ENCODE measurements at regions not wholly inside any gene's neighbourhood (a gene's known extent, or its start where the extent isn't known, plus 50 kb on each side); places are given as distances from the start of the nearest gene placed in this dataset.
A peak's percentile ranks its signal among the peaks of the same experiment; 100 is the strongest.

- no peak overlapping the region for H3K27ac ChIP-seq (ENCODE audit: insufficient read depth, low read depth, low read length)
- H3K27me3 ChIP-seq (ENCODE audit: control insufficient read depth in 2 of 2, insufficient read depth in 2 of 2, low read length in 2 of 2): peaks cover 0 to 11% of the 10 kb centered on the region in 2 experiments
- H3K9me1 ChIP-seq (replicated peaks; ENCODE audit: control insufficient read depth, extremely low read depth, insufficient read depth, low read length): no peaks in the 10 kb centered on the region
- no peaks in the 10 kb centered on the region for H3K9me3 ChIP-seq (replicated peaks; ENCODE audit: control insufficient read depth, insufficient read depth, low read length)
- H3K4me1 ChIP-seq (ENCODE audit: control insufficient read depth, extremely low read depth, insufficient read depth, low read length): no peaks in the 10 kb centered on the region
- H3K79me2 ChIP-seq (ENCODE audit: control insufficient read depth, insufficient read depth, low read length): no peaks in the 10 kb centered on the region
- dilution Hi-C loops (cut with MboI; ENCODE audit: extremely low pct_ligation_motif_present, low sequenced_read_pairs): no loop called here
- TF ChIP-seq MYC (IDR thresholded peaks at IDR 0.05; ENCODE audit: low read depth, low read length) (no peak), POLR2A (IDR thresholded peaks at IDR 0.05; ENCODE audit: low read depth, low read length) (no peak), POLR2AphosphoS5 (IDR thresholded peaks at IDR 0.05; ENCODE audit: insufficient read depth, low read depth, low read length) (no peak), EZH2 (IDR thresholded peaks at IDR 0.05; ENCODE audit: borderline replicate concordance, low read depth, low read length, severe bottlenecking) (no peak), FOS (IDR thresholded peaks at IDR 0.05; ENCODE audit: borderline replicate concordance, insufficient read depth, low read length) (no peak), GATA2 (IDR thresholded peaks at IDR 0.05; ENCODE audit: insufficient read depth, insufficient read length, low read depth, low read length) (no peak), MAX (IDR thresholded peaks at IDR 0.05; ENCODE audit: insufficient read depth, insufficient read length) (no peak), CTCF (IDR thresholded peaks at IDR 0.05; ENCODE audit: extremely low read depth in 1 of 2, insufficient read depth in 1 of 2, low read depth in 1 of 2, low read length in 2 of 2) (no peak), JUN (IDR thresholded peaks at IDR 0.05; ENCODE audit: borderline replicate concordance, insufficient read depth, insufficient read length, low read depth) (no peak)
- no TSS peak for BruUV-seq (replicated peaks)
- FAIRE-seq (no peak), DNase-seq (ENCODE audit: low read depth, low spot score) (no peak)
- H3K4me3 ChIP-seq (replicated peaks in 1 of 3; ENCODE audit: insufficient read depth in 1 of 3, low read depth in 1 of 3, low read length in 3 of 3): peak overlapping the region in 1 of 3 experiments; percentile 9
- ChIA-PET POLR2A (interaction anchor here (0.7 kb wide), 1 partner anchor 284 kb away, joined by 9 read pairs; no protein-coding TSS in a partner anchor), CTCF (interaction anchor here (0.6 kb wide), 1 partner anchor 9 kb away, joined by 3 read pairs; no protein-coding TSS in a partner anchor)
- intact Hi-C loops (cut with micrococcal nuclease): loop anchor here (1.0 kb wide), 1 partner anchor 9 kb away; no protein-coding TSS in a partner anchor
- H3K4me2 ChIP-seq (ENCODE audit: insufficient read depth, low read length): peak overlapping the region; percentile 56
- peak overlapping the region; percentile 58 for H2AFZ ChIP-seq (ENCODE audit: low read depth, low read length)
- H4K20me1 ChIP-seq (replicated peaks; ENCODE audit: control insufficient read depth, extremely low read depth, insufficient read depth, low read length): no peaks in the 10 kb centered on the region
- H3K9ac ChIP-seq (replicated peaks; ENCODE audit: extremely low read depth, insufficient read depth, low read length): no peak overlapping the region
- no peaks in the 10 kb centered on the region for H3K36me3 ChIP-seq (ENCODE audit: control insufficient read depth in 2 of 2, extremely low read depth in 1 of 2, insufficient read depth in 2 of 2, low read length in 2 of 2)
Observed at GRCh38 chr6:27601668-27602254, 128.9 kb upstream of the ZNF184 start.

Measured in endothelial cell of umbilical vein (primary cell).